Stimulated activated CD4-positive, alpha-beta T cell treated with anti-CD3 and anti-CD28 coated beads, Interleukin-1b, Interleukin-23, amount 100 ng/mL, for 48 hours (primary cell): ENCODE measurements at regions not wholly inside any gene's neighbourhood (a gene's known extent, or its start where the extent isn't known, plus 50 kb on each side); places are given as distances from the start of the nearest gene placed in this dataset.
A peak's percentile ranks its signal among the peaks of the same experiment; 100 is the strongest.

ENCODE experiments used
- DNase-seq: peaks from one replicate; pipeline ENCODE4 v3.0.0-alpha.2; 2020

DNA sequence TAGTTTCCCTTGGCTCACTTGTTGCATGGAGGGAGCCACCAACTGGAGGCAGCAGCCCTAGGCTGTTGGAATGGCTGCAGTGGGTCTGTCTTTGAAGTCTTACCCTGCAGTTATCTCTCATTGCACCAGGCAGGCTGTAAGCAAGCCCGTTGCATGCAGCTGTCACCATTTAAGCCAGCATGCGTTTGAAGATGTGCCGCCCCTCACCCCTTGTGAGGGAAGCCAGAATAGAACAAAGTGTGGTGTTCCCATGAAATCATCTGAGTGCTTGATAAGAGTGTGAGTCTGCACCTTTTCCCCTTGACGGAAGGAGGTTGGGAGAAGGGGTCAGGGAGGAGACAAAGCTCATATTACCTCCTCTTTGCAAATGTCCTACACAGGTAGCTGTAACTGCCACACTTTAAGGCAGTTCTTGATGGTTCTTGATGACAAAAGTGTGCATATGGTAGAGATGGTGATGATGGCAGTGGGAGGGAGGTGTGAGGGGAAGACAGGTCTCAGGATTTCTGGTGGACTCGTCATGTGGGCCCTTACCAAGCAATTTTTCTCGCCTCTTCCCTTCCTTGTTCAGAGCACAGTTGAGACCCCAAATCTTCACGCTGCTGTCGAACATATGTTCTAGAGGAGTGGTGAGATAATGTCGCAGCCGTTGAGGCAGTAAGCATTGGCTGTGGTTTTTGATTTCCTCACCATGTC is 191.4 kb upstream of the LEF1 start:
- no peak for DNase-seq

DNA sequence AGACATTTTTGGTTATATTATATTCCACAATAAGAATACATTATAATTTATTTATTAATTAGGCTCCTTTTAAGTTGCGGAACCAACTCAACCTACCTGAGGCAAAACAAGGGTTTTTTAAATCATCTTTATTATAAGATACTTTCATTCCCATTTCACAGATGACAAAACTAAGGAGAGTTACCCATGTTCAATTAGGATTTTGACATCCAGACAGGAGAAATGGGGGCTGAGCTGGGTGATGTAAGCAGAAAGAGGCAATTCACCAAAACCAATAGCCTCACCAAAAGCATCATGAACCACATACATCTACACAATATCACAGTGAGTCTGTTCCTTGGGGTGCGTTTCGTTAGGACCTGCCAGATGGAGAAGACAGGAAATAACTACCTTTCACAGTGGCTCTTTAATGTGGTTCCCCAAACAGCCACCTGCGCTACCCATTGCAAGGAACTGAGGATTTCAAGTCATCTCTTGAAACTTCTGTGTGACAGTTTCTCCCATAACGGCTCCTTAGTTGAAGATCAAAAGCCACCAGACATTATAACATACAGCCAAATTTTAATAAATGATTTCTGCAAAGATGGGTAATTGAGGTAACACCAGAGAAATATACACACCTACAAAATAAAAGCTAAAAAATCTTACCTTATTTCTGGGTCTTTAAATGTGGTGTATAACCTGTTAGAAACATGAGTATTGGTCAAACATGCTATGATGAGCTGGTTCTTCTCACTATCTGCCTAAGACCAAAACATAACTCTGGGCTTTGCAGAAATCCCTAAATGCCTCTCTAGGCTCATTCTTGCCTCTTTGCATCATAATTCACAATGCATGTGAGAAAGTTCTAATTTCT is 190.6 kb upstream of the LEF1 start:
- peak; percentile 48 for DNase-seq

DNA sequence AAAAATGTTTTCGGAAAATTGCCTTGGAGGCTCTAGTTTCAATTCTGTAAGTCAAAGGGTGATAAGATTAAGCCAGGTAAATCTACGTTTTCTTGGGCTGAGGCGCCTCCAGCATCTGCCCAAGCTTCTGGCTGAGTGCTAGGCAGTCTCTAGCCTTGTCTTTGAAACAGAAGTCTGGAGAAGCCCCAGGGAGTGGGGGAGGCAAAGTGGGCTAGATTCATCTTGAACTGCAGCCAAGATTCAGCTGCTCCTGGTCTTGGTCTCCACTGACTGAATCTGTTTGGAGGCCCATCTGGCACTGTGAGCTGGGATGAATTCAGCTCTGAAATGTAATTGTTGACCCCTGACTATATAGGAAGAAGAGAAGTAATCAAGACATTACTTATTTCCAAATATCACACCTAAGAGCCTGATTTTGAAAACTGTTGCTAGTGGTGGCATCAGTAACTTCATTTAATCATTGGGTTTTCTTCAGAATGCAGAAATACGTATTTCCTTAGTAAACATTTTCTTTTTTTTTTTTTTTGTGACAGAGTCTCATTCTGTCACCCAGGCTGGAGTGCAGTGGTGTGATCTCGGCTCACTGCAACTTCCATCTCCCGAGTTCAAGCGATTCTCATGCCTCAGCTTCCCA is 187.3 kb upstream of the LEF1 start:
- no peak for DNase-seq

DNA sequence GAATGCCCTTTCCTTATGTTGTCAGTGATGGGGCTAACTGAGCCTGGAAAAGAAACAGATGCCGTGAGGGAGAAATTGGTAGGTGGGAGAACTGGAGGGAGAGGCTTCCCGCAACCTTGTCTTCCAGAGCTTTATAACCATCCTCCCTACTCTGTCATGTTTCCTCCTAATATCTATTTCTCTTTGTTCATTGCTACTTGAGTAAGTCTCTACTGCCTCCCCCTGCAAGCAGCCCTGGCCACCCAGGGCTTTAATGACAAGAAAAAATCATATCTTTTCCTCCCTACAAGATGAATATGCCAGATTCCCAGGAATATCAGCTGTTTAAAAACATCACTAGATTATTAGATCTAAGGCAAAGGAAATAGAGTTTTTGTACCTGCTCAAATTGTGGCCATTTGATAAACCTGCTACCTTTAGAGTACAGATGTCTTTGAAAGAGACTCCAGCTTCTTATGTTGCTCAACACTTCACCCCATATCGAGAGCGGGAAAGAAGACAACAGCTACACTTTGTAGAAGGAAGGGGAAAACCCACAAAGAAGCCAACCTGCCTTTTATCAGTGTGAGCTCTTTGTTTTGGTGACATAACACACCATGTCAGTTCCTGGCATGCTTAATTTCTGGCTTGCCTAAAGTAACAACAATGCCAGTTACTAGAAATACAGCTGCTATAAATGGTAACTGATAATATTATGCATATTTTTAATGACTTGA is 186.6 kb upstream of the LEF1 start:
- no peak for DNase-seq

DNA sequence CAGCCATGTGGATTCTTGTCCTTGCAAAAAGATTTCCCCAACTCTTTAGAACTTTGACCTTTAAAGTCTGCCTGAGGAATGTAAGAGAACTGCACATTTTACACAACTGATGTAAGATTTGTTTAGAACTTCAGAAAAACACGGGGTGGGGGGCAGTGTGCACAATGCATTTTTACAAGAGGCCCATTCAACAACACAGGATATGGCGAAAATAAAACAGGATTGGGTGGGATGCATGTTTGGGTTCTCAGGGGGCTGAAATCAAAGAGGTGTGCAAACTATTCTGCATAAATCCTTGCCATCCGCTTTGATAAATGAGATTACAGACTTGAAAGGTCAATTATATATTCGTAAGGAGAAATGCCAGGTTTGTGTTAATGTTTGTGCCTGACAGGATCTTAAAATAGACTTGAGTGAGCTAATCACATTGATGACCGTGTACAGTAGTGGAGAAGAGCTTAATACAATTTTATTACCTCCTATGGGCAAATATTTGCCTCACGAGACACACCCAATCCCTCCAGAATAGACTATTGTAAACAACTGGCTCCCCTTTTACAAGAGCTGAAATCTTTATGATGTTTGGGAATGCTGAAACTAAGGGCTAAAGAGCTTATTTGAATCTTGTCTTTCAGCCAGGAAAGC is 184.1 kb upstream of the LEF1 start:
- no peak for DNase-seq

DNA sequence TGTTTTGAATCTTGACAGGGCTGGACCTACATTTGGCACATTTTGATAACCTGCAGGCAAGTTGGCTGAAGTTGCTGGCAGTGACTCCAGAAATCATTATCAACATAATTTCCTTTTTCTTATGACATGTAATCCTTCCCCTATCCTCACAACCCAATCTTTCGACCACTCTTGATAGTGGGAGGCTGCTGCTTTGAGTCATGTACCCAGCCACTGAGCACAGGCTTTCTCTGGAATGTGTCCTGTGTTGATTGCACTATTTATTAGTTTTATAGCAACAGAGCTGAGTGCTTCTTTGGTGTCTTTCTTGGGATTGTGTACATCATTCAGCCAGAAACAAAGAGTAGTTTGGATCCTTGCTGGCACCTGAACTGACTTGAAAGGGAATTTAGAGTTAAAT is 183.1 kb upstream of the LEF1 start:
- no peak for DNase-seq

DNA sequence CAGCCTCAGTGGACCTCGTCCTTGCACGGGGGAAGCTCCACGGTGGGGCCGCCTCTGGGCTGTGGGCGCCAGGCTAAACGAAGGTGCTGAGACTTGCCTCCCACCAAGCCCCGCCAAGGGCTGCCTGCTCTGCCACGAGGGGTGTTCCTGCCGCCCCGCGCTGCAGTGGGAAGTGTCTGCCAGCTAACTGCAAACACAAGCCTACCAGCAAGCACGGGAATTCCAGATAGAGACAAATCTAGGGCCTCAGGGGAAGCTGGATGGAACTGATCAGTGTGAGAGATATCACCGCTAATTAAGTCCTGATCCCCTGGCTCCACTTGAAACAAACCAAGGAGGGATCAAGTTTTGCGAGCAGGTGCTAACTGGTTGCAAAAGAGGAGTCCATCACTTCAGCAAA is 181.6 kb upstream of the LEF1 start:
- DNase-seq, result no peak

DNA sequence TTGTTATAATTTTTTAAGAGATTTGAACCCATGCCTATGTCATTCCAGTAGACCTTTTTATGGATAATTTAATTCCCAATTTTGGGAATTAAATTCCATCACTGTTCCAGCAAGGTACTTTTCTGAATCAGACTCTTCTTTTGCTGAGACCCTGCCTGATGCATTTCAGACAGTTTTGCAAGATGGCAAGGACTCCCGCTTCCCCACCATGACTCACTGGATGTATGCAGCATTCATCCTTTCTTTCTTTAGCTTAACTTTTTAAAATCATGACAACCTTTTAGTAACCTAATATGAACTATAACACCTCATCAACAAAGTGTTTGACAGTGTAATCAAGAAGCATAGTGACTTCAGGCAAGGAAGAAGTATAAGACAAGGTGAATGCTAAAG is 178.1 kb upstream of the LEF1 start:
- DNase-seq, result no peak

DNA sequence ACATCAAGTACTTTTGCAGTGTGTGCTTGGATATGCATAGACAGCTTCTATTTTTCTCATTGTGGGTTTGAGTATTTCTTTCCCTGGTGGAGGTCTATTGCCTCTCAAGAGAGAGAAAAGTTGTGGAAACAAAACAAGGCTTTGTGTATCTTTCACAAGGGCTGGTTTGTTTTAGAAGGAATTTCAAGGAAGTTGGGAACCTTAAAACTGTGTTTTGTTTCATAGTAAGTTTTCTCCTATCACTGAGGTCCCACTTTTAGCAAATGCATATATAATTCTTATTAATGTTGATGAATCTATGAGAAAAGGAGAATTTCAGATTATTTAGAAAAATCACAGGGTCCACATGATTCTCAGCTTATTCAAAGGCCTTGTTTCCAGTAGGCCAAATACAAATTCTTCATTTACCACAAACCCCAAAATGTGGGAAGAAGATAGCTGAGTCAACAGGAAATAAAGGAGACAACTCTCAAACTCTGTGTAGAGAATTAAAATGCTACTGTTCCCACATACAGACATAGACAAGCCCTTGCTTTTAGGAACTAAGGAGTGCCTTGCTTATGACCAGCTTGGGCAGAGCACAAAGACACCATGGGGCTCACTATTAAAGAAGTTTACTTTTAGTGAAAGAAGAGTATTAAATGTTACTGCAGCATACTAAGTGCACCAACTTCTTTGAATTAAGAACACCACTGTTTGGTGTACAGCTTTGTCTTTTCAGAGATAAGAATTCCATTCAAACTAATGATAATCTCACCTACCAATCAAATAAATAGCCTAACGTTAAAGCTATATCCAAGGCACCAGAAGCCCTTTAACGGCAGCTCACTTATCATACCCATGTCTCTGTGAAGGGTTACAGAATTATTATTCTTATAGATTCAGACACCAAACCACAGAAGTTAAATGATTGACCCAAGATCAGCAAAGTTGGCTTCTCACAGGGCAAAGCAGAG is 177.4 kb upstream of the LEF1 start:
- DNase-seq, result no peak

DNA sequence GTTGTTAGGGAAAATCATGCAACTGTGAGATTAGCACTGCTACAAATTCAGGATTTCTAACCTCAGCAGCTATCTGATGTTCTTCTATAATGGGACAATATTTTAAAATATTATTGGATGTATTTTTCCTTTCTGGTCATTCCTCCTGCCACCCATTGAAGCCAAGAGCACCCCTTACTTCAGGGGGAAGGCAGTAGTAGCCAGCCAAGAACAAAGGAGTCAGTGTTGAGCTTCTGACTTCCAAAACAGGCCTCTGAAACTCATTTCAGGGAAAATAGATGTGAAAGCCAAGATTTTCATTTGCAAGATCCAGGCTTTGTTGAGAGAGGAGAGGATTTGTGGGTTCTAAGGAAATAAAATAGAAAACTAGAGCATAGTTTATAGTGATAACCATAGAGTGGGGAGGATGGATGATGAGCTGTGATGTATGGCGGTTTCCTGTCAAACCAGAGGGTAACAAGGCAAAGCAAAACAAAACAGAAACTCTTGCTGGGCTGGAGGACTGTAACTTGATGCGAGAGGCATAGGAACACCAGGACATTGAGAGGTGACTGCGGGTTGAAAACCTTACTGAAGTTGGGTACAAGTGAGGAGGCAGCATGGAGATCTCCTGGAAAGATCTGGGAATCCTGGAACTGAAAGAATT is 173.7 kb upstream of the LEF1 start:
- no peak for DNase-seq

DNA sequence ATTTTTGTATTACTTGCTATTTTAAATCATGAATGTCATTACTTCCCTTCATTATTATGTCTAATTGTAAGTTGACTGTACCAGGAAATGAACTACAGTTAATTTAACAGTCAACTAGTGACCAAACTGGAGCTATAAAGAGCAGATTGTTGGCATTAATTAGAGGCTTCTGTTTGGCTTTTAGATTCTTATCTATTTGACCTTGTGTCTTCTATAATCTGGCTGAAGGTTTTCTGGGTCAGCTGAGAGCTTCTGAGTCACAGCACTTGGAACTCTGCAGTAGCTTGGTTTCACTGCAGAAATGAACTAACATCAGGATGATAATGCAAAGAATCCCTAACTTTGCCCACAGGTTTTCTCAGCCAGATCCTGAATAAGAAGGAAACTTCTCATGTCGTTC is 169.2 kb upstream of the LEF1 start:
- no peak for DNase-seq

DNA sequence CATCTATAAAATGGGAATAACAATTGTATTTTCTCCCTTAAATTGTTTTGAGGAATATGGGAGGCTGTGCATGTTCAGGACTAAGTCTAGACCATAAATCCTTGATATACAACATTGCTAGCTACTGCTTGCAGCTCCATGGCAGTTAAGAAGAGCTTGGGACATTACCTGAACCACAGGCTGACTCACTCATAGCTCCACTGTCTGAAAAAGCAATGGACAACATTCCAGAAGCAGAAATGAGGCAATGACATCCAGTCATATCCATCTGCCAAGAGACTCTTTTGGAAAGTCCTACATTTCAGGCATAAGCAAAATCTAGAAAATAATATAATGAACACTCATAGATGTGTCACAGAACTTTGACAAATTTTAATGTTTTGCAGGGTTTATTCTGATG is 167.3 kb upstream of the LEF1 start:
- no peak for DNase-seq

DNA sequence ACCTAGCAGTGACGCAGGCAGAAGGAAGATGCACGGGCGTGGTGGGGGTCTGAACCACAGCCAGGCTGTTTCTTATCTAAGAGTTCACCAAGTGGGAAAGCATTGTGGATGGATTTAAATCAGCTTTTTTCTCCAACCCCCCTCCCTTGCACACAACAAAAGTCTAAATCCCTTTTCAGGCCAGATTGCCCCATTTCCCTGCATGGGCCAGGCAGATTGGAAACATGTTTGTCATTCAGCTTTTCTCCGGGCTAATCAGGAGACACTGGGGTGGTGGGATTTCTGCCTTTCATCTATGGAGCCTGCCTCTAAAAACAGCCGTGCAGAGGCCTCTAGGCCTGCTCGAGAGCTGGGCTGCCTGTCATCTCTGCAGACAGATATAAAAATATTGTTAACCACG is 166.3 kb upstream of the LEF1 start:
- no peak for DNase-seq

DNA sequence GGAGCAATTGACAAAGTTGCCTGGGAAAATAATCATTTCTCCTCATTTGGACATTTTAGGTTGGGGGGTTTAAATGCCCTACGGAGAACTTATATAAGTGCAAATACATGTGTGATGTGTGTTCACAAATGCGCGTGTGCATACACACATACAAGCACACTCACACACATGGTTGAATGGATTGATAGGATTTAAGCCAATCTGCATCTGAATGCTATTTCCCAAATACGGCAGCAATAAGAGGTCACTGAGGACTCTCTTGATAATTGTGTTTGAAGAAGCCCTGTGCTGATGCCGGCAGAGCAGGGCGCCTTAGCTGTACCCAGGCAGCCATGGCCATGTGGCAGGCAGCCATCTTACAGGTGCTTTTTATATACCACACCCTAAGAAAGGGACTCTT is 165.3 kb upstream of the LEF1 start:
- DNase-seq, result no peak

DNA sequence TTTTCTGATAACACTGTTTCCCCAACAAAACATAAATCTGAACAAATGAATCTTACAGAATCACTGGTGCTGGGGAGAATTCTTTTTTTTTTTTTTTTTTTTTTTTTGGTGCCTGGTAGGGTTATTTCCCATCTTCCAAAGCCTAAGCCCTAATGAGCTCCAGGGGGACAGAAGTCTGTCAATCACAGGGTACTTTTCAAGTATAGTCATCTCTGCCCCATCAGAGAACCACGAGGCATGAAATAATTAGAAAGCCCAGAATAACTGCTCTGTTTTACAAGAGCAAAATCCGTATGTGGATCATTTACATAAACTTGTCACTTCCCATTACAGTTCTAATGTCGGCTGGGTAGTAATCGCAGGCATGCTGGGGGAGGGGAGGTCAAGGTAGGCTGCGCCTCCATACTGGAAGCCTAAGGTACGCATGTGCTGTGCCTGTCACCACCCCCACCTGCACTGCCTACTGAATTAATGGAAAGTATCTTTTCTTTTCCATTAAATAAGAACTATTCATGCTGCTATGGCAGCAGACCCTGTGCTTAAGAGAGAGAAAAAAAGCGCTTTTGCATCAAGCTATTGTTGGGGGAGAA is 164.7 kb upstream of the LEF1 start:
- DNase-seq, result no peak

DNA sequence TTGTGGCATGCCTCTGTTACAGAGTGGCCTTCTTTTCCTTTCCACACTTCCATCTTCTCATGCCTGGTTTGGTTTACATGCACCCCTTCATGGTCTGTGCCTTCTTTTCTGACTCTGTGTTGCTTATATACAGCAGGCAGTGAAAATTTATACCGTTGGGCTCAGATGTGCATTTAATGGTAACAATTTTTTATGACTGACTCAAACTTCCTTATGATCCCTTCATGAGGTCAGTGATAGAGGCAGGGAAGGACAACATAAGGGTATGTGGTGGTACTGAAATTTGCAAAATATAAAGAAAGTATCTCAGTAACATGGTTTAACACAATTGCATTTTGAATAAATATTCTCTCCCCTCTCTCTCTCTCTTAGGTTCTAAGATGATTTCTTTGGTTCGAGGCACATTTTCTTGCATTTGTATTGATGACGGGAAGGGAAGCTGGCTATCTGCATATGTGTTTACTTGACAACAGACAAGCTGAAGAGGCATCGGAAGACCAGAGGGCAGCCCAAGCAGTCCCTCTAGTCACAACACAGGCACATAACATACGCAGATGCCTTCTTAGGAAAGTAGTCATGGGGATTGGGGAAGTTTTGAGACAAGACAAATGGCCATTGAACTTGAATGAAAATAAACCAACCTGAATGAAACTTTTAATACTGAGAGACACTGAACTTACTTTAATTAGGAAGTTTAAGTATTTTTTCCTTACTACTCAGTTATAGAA is 163.3 kb upstream of the LEF1 start:
- DNase-seq, result no peak

DNA sequence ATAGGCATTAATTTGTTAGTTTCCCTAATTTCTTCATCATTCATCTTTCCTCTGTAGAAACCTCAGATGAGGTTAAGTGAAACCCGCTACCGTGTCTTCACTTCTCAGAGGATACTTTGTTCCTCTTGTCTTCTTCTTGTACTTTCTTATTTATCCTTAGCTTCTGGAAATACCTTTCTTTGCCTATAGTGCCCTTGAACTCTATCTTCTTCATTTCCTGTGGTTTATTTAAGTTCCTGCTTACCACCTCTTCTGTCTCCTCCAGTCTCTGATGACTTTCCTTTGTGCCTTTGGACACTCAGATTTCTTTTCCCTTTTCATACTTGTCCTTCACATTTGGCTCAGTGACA is 159.6 kb upstream of the LEF1 start:
- no peak for DNase-seq

DNA sequence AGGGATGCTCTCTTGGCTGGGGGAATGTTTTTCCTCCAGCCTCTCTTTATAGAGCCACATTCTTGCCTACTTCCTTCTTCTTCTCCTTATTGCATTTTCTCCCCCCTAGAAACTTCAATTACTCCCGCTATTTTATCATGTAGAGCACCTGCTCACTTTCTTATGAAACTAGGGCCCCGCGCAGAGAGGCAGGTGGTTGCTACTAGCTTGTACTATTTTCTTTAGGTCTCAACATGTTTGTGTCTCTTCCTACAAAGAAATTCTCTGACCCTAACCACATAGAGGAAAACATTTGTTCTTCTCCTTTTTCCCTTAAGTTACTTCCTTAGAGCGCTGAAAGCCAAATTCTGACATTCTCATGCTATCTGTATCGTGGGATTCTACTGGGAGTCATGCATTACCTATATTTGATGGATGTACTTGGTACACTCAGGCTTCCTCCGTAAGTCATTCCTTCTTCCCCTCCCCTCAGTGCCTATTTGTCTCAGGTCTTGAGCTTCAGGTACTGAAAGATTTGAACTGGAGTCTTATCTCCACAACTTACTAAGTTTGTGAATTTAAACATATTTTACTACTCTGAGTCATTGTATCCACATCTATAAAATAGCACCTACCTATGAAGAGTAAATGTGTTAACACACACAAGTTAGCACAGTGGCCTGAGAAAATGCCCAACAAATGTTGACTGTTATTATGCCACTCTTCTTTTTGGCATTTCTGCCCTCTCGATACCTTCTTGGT is 159.1 kb upstream of the LEF1 start:
- no peak for DNase-seq

DNA sequence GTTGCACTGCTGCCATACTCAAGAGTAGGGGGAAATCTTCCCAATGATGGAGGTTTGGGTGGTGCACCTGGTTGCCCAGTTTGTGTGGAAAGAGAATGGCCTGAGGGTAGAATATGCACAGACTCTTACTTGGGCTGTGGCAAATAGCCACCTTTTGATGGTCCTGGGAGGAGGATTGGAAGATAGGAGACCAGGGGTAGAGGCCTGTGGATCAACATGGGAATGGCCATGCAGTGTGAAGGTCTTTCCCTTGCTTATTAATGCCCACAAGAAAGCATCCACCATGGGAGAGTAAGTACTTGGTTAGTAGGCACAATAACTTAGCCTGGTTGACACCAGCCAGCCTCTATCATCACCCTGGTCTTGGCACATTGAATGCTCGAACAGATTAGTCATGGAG is 156.8 kb upstream of the LEF1 start:
- DNase-seq, result no peak

DNA sequence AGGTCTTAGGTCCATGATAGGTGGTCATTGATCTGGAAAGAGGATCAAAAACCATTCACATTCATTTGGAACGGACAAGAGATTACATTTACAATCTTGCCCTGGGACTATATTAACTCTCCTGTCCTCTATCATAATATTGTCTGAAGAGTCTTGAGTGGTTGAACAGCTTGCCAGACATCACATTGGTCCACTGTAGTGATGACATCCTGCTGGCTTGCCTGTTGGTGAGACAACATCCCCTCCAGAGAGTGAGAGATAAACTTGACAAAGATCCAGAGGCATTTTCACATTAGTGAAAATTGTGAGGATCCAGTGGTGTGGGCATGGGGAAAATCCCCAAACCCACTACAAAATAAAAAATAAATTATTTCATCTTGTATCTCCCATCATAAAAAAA is 155.7 kb upstream of the LEF1 start:
- no peak for DNase-seq
